Thyroid gland (tissue), 4 donors: ENCODE measurements at regions not wholly inside any gene's neighbourhood (a gene's known extent, or its start where the extent isn't known, plus 50 kb on each side); places are given as distances from the start of the nearest gene placed in this dataset.

Experiments used
- CTCF ChIP-seq, 6 experiments: fragments of 200-600 bp in 3 of 6; fragments of 450-650 bp in 3 of 6; sonication (generic) in 3 of 6; IDR thresholded peaks; one replicate each; pipeline ENCODE4 v1.5.1; 2016 to 2019; ENCODE audit warnings: antibody characterized with exemption in 6 of 6, mild to moderate bottlenecking in 2 of 6, inconsistent platforms in 1 of 6, moderate library complexity in 1 of 6
- POLR2A ChIP-seq, 2 donors: fragments of 450-650 bp; IDR thresholded peaks; one replicate each; pipeline ENCODE4 v1.6.1; 2017; ENCODE audit warnings: antibody characterized with exemption in 2 of 2, mild to moderate bottlenecking in 2 of 2, moderate library complexity in 1 of 2

- no peak for TF ChIP-seq CTCF (IDR thresholded peaks at IDR 0.05)
- no peak for TF ChIP-seq POLR2A (IDR thresholded peaks at IDR 0.05)
Measured at GRCh38 chr5:82381591-82381990, 103.4 kb upstream of the RPS23 start.
